IMR-90 (cell line): ENCODE measurements at regions not wholly inside any gene's neighbourhood (a gene's known extent, or its start where the extent isn't known, plus 50 kb on each side); places are given as distances from the start of the nearest gene placed in this dataset.
A peak's percentile ranks its signal among the peaks of the same experiment; 100 is the strongest.

ENCODE experiments used
- ATAC-seq: fragments of 200-7000 bp; cut with Tn5 transposase; 2 replicates; pipeline ENCODE4 v1.9.1; 2020; ENCODE audit warnings: low read depth, mild to moderate bottlenecking, moderate library complexity
- BruUV-seq: library from RNA; stranded (reverse); fragments of 400-500 nt; replicated peaks from 2 replicates; lab custom pipeline; 2021; lab: Mats Ljungman, UMichigan
- CTCF ChIA-PET: fragments of 300-600 bp; formaldehyde crosslinking; extraction: SDS; loops from one replicate; lab custom pipeline; 2021; ENCODE audit warnings: antibody characterized with exemption; lab: Yijun Ruan, JAX
- POLR2A ChIA-PET: fragments of 300-600 bp; sonication (Branson Sonifier 250); formaldehyde crosslinking; loops from one replicate; lab custom pipeline; 2022; ENCODE audit warnings: antibody characterized with exemption; ENCODE audit not compliant: unreplicated experiment; lab: Charles Lee
- DNase-seq: peaks from one replicate; pipeline ENCODE4 v3.0.0; 2013
- H2AFZ ChIP-seq: replicated peaks from 2 replicates; pipeline ENCODE3; 2013; ENCODE audit warnings: low read length, mild to moderate bottlenecking; ENCODE audit not compliant: poor library complexity
- H2AK5ac ChIP-seq: 2 replicates; pipeline ENCODE4 v1.6.1; 2013; ENCODE audit warnings: low read depth, low read length, inconsistent platforms
- H2AK9ac ChIP-seq: replicated peaks from 2 replicates; pipeline ENCODE3; 2013; ENCODE audit warnings: mild to moderate bottlenecking, low read depth, low read length, moderate library complexity; ENCODE audit not compliant: poor library complexity
- H2BK120ac ChIP-seq: 2 replicates; pipeline ENCODE4 v1.6.1; 2013; ENCODE audit warnings: low read depth, low read length, inconsistent platforms
- H2BK15ac ChIP-seq: 3 replicates; pipeline ENCODE4 v1.6.1; 2013; ENCODE audit warnings: low read depth, low read length, inconsistent platforms
- H2BK20ac ChIP-seq: 2 replicates; pipeline ENCODE4 v1.6.1; 2013; ENCODE audit warnings: low read depth, mild to moderate bottlenecking, inconsistent platforms, low read length, moderate library complexity
- H2BK5ac ChIP-seq: 2 replicates; pipeline ENCODE4 v1.6.1; 2013; ENCODE audit warnings: mild to moderate bottlenecking, low read depth, low read length, inconsistent platforms; ENCODE audit not compliant: poor library complexity, severe bottlenecking
- H3K14ac ChIP-seq: replicated peaks from 2 replicates; pipeline ENCODE4 v1.6.1; 2013; ENCODE audit warnings: low read depth, low read length, inconsistent platforms
- H3K18ac ChIP-seq: 2 replicates; pipeline ENCODE4 v1.6.1; 2013; ENCODE audit warnings: low read depth, low read length, control low read depth
- H3K23ac ChIP-seq: 2 replicates; pipeline ENCODE4 v1.6.1; 2013; ENCODE audit warnings: low read depth, low read length, inconsistent platforms
- H3K27ac ChIP-seq: 2 replicates; pipeline ENCODE4 v1.5.1; 2013; ENCODE audit warnings: mild to moderate bottlenecking, control low read depth, low read length; ENCODE audit not compliant: insufficient read depth
- H3K27me3 ChIP-seq: 2 replicates; pipeline ENCODE4 v1.6.1; 2013; ENCODE audit warnings: low read length; ENCODE audit not compliant: control insufficient read depth, insufficient read depth
- H3K36me3 ChIP-seq: 2 replicates; pipeline ENCODE4 v1.6.1; 2013; ENCODE audit warnings: low read length, mixed read lengths; ENCODE audit not compliant: control insufficient read depth, insufficient read depth
- H3K4ac ChIP-seq: 2 replicates; pipeline ENCODE4 v1.6.1; 2013; ENCODE audit warnings: low read depth, low read length, inconsistent platforms
- H3K4me1 ChIP-seq: 2 replicates; pipeline ENCODE4 v1.6.1; 2013; ENCODE audit warnings: low read length, mixed read lengths; ENCODE audit not compliant: control insufficient read depth, insufficient read depth
- H3K4me2 ChIP-seq: 2 replicates; pipeline ENCODE4 v1.6.1; 2013; ENCODE audit warnings: low read depth, mild to moderate bottlenecking, control low read depth, low read length, moderate library complexity
- H3K4me3 ChIP-seq: 2 replicates; pipeline ENCODE4 v1.5.1; 2013; ENCODE audit warnings: low read depth, mild to moderate bottlenecking, control low read depth, low read length, moderate library complexity; ENCODE audit not compliant: insufficient read depth
- H3K56ac ChIP-seq: 2 replicates; pipeline ENCODE4 v1.6.1; 2013; ENCODE audit warnings: low read length, inconsistent platforms; ENCODE audit not compliant: insufficient read depth; ENCODE audit errors: extremely low read depth
- H3K79me1 ChIP-seq, 2 experiments: 2 replicates each; pipeline ENCODE4 v1.6.1; 2013; ENCODE audit warnings: low read length in 2 of 2, inconsistent platforms in 1 of 2, low read depth in 1 of 2
- H3K9ac ChIP-seq: 2 replicates; pipeline ENCODE4 v1.6.1; 2013; ENCODE audit warnings: low read depth, low read length, control low read depth
- H3K9me1 ChIP-seq: 2 replicates; pipeline ENCODE4 v1.6.1; 2013; ENCODE audit warnings: low read length, inconsistent platforms; ENCODE audit not compliant: insufficient read depth
- H3K9me3 ChIP-seq: 2 replicates; pipeline ENCODE4 v1.6.1; 2013; ENCODE audit warnings: low read length; ENCODE audit not compliant: control insufficient read depth, insufficient read depth
- H4K20me1 ChIP-seq: 2 replicates; pipeline ENCODE4 v1.6.1; 2013; ENCODE audit warnings: low read length, inconsistent platforms; ENCODE audit not compliant: insufficient read depth
- H4K5ac ChIP-seq: 2 replicates; pipeline ENCODE4 v1.6.1; 2013; ENCODE audit warnings: mild to moderate bottlenecking, low read depth, low read length, control low read depth
- H4K8ac ChIP-seq, 2 experiments: 2 replicates each; pipeline ENCODE4 v1.6.1; 2013; ENCODE audit warnings: low read depth in 2 of 2, low read length in 2 of 2, control low read depth in 1 of 2, inconsistent platforms in 1 of 2
- H4K91ac ChIP-seq: 2 replicates; pipeline ENCODE4 v1.6.1; 2013; ENCODE audit warnings: low read depth, low read length, inconsistent platforms; ENCODE audit not compliant: insufficient read depth
- CEBPB ChIP-seq: IDR thresholded peaks from 2 replicates; pipeline ENCODE4 v1.6.1; 2012; ENCODE audit warnings: low read depth, low read length, improper control_type of control experiment
- CTCF ChIP-seq: conservative IDR thresholded peaks from 2 replicates; pipeline ENCODE4 v1.5.1; 2012; ENCODE audit warnings: mild to moderate bottlenecking, low read depth, low read length, improper control_type of control experiment
- FOS ChIP-seq: fragments of 150-350 bp; IDR thresholded peaks from 2 replicates; pipeline ENCODE4 v1.6.1; 2016; ENCODE audit warnings: low read depth, low read length
- MAFK ChIP-seq: IDR thresholded peaks from 2 replicates; pipeline ENCODE4 v1.6.1; 2012; ENCODE audit warnings: low read depth, low read length, improper control_type of control experiment
- MAZ ChIP-seq: IDR thresholded peaks from 2 replicates; pipeline ENCODE4 v1.6.1; 2012; ENCODE audit warnings: low read depth, mild to moderate bottlenecking, low read length, improper control_type of control experiment, moderate library complexity, borderline replicate concordance
- MXI1 ChIP-seq: IDR thresholded peaks from 2 replicates; pipeline ENCODE4 v1.6.1; 2012; ENCODE audit warnings: low read depth, mild to moderate bottlenecking, low read length, moderate library complexity, borderline replicate concordance
- POLR2A ChIP-seq: IDR thresholded peaks from 2 replicates; pipeline ENCODE4 v1.6.1; 2012; ENCODE audit warnings: mild to moderate bottlenecking, low read depth, low read length
- RAD21 ChIP-seq: IDR thresholded peaks from 2 replicates; pipeline ENCODE4 v1.6.1; 2012; ENCODE audit warnings: low read length, improper control_type of control experiment
- RCOR1 ChIP-seq: IDR thresholded peaks from 2 replicates; pipeline ENCODE4 v1.6.1; 2012; ENCODE audit warnings: mild to moderate bottlenecking, low read length, improper control_type of control experiment; ENCODE audit not compliant: insufficient replicate concordance
- RFX5 ChIP-seq: IDR thresholded peaks from 2 replicates; pipeline ENCODE4 v1.8.0; 2012; ENCODE audit warnings: low read depth, mild to moderate bottlenecking, low read length, moderate library complexity
- SMC3 ChIP-seq: fragments of 150-350 bp; IDR thresholded peaks from 2 replicates; pipeline ENCODE4 v1.6.1; 2016; ENCODE audit warnings: low read depth, mild to moderate bottlenecking, antibody characterized with exemption, low read length, moderate library complexity
- WGBS, 2 experiments: methylation state at CpG; one replicate each; pipeline versions ENCODE4 v1.1.5 to v1.1.7; 2013; ENCODE audit warnings: missing lambda C conversion rate in 2 of 2; ENCODE audit not compliant: insufficient read length in 1 of 2; ENCODE audit errors: extremely low coverage in 2 of 2; 5-methylcytosine and 5-hydroxymethylcytosine counted together
- dilution Hi-C: fragments of 300-500 bp; cut with HindIII; formaldehyde crosslinking; loops from one replicate; pipeline ENCODE4 v1.14.3; 2018; ENCODE audit warnings: low sequenced_read_pairs; ENCODE audit not compliant: unreplicated experiment
- in situ Hi-C: fragments of 300-500 bp; cut with MboI; formaldehyde crosslinking; loops from 3 replicates; pipeline ENCODE4 v1.14.3; 2019; ENCODE audit warnings: low sequenced_read_pairs, inconsistent platforms, mixed read lengths
- intact Hi-C: fragments of 100-400 bp; cut with micrococcal nuclease; formaldehyde crosslinking; loops from 2 replicates; pipeline ENCODE4 v1.10.0; 2022
- TF ChIP-seq, protein P1 (sequence below): fragments of 150-350 bp; IDR thresholded peaks from 2 replicates; pipeline ENCODE4 v1.6.1; 2016; ENCODE audit warnings: low read depth, mild to moderate bottlenecking, low read length, moderate library complexity, borderline replicate concordance

DNA sequence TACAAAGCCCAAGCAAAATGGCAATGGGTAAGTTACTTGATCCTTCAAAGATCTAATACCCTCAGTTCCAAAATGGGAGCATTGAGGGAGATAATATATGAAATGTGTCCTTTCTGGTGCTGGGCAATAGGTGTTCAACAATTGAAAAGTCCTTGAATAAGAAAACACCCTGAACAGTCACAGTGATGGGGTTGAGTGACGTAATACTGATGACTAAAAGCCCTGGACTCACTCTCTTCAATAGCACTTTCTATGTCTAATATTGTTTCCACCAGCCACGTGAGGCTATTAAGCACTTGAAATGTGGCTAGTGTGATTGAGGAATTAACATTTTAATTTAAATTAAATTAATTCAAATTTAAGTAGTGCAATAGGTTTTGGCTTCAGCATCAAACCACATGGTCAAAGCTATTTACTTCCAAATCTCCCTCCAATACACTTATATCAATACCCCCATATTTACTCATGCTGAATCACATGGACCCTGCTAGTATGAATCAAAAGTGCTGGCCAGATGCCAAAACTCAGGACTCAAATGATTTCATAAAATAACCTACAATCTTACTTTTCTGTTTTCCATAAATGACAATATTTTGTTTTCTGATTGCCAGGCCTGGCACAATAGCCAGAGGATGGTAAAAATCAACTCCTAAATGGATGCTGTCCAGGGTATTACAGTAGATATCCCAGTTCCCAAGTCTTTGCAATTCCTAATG, 516.2 kb downstream of the HAPSTR1 start:
- H3K9me3 ChIP-seq = peaks cover 13% of the 10 kb centered on the region
- no peaks in the 10 kb centered on the region for H3K27me3 ChIP-seq
- H3K79me1 ChIP-seq = no peaks in the 10 kb centered on the region
- no peak overlapping the region for H2BK20ac ChIP-seq
- no peak overlapping the region for H4K91ac ChIP-seq
- H3K9me1 ChIP-seq = no peaks in the 10 kb centered on the region
- POLR2A ChIA-PET = no interaction called here
- DNase-seq = no peak
- no peak overlapping the region for H2AFZ ChIP-seq
- no CpG with 5 or more reads among the region's 2 CpGs for WGBS, 2 experiments
- no peak overlapping the region for H2AK5ac ChIP-seq
- no peak overlapping the region for H3K56ac ChIP-seq
- intact Hi-C loops (no loop called here), dilution Hi-C loops (no loop called here), in situ Hi-C loops (no loop called here)
- no peak overlapping the region for H2BK120ac ChIP-seq
- peak overlapping the region; percentile 50 for H2AK9ac ChIP-seq
- no peak overlapping the region for H2BK15ac ChIP-seq
- TF ChIP-seq RCOR1 (no peak), FOS (no peak), MAFK (no peak), CTCF (no peak), POLR2A (no peak), RFX5 (no peak), MXI1 (no peak), MAZ (no peak), CEBPB (no peak), SMC3 (no peak), RAD21 (no peak)
- TF ChIP-seq, protein P1, sequence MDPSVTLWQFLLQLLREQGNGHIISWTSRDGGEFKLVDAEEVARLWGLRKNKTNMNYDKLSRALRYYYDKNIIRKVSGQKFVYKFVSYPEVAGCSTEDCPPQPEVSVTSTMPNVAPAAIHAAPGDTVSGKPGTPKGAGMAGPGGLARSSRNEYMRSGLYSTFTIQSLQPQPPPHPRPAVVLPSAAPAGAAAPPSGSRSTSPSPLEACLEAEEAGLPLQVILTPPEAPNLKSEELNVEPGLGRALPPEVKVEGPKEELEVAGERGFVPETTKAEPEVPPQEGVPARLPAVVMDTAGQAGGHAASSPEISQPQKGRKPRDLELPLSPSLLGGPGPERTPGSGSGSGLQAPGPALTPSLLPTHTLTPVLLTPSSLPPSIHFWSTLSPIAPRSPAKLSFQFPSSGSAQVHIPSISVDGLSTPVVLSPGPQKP = no peak
- no peaks in the 10 kb centered on the region for H4K20me1 ChIP-seq
- H3K36me3 ChIP-seq = no peaks in the 10 kb centered on the region
- no peak for ATAC-seq
- no peak overlapping the region for H3K4ac ChIP-seq
- no peak overlapping the region for H2BK5ac ChIP-seq
- no peak overlapping the region for H3K14ac ChIP-seq
- H4K8ac ChIP-seq = no peak overlapping the region
- H3K4me2 ChIP-seq = no peak overlapping the region
- H3K9ac ChIP-seq = no peak overlapping the region
- H3K4me1 ChIP-seq = no peaks in the 10 kb centered on the region
- H3K18ac ChIP-seq = no peak overlapping the region
- no peak overlapping the region for H3K4me3 ChIP-seq
- H4K5ac ChIP-seq = no peak overlapping the region
- no peak overlapping the region for H3K23ac ChIP-seq
- no peak overlapping the region for H3K27ac ChIP-seq
- BruUV-seq = no TSS peak
- CTCF ChIA-PET = no interaction called here
